ENCODE measurements at regions not wholly inside any gene's neighbourhood (a gene's known extent, or its start where the extent isn't known, plus 50 kb on each side); places are given as distances from the start of the nearest gene placed in this dataset.
"Not testable (repeated sequence)": the region's sequence is repeated elsewhere in the genome, so short reads cannot be mapped to it uniquely, and the experiment has no call there.

DNA sequence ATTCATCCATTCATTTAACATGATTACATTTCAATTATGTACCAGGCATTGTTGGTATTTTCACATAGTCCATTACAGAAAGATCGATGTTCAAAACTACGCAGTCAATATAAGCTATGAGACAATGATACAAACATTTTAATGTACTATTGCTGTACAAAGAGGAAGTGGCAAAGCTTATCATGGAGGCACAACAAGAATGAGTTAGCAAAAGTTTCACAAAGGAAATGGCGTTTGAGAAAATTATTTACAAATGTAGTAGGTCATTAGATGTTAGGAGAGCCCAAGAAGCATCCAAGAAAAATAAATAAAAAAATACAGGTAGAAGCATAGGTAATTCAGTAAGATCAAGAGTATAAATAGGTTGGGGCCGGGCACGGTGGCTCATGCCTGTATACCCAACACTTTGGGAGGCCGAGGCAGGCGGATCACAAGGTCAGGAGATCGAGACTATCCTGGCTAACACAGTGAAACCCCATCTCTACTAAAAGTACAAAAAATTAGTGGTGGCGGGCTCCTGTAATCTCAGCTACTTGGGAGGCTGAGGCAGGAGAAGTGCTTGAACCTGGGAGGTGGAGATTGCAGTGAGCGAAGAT lies 1730.8 kb upstream of the CELF4 start:
- DNase-seq, result no peak

GRCh38 chr18:39276764-39277163 lies 1711.2 kb upstream of the CELF4 start:
- no peak for DNase-seq

DNA sequence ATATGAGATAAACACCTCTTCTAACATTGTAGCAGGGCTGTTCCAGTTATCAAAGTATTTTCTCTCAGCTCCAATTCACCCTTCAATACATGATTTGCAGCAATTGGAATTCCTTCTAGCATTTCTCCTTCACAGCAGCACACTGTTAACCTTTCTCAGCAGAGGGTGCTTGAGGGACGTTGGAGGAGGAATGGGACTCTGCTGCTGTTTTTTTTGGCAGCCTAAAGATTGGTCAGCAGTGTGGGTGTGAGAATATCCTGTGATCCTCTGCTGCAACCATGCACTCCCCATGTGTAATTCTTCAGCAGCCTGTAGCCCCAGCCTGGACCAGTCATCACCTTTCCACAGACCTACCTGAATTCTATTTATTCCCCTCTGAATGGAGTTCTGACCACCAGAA lies 1708.9 kb upstream of the CELF4 start:
- no peak for DNase-seq

DNA sequence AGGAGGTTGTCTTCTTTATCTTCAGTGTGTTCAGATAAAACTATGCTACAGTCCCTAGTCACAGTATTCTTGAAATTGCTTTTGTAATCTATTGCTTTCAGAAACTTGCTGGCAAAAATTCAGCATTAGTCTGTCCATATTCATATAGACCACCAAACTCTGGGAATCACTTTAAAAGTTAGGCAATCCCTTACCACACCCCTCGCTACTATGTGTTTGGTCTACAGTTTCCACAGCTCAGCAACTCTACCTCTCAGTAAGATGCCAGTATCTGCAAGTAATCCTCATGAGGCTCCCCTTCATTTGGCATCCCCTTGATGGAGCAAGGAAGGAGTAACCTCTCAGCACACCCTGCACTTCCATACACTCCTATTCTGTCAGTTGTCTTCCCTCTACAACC lies 1706.6 kb upstream of the CELF4 start:
- DNase-seq, result no peak

DNA sequence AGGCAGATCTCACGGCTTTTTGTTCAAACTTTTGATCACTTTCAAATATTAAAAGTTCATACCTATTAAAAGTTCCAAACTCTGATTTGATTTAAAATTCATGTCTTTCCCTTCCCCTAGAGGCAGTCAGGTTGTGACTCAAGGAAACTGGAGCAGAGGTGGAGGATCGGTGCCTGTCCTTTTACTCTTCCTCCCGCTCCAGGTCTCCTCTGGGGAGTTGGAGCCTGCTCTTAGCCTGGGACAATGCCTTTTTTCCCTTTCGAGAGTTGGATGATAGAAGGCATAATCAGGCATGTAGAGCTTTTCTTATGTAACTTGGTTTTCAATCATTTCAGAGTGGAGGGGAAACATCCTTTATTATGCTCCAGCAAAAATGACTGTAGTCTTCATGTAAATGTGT lies 1706.1 kb upstream of the CELF4 start:
- no peak for DNase-seq

GRCh38 chr18:39260565-39260964 lies 1695.0 kb upstream of the CELF4 start:
- no peak for DNase-seq

DNA sequence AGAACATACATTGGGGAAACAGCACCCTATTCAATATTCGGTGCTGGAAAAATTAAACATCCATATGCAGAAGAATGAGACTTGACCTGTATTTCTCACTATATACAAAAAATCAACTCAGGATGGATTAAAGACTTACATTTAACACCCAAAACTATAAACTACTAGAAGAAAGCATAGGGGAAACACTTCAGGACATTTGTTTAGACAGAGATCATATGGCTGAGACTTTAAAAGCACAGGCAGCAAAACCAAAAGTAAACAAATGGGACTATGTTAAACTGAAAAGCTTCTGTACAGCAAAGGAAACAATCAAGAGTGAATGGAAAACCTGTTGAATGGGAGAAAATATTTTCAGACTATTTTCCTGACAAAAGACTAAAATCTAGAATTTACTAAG lies 1694.1 kb upstream of the CELF4 start:
- no peak for DNase-seq

DNA sequence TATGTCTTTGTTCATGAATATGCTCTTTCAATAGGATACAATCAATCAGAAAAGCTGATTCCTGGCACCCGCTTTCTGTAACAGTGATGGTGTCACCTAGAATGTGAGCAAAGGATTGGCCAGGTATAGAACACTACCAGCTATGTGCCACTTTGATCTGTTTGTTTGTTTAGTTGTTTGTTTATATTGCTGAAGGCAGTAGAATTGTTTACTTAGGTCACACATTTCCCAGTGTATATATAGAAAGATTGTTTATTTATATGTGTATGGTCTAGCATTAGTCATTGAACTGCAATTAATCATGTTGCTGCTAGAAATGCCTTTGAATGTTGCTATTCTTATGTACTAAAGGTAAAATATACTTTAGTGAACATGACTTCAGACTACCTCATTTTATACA lies 1678.6 kb upstream of the CELF4 start:
- no peak for DNase-seq

DNA sequence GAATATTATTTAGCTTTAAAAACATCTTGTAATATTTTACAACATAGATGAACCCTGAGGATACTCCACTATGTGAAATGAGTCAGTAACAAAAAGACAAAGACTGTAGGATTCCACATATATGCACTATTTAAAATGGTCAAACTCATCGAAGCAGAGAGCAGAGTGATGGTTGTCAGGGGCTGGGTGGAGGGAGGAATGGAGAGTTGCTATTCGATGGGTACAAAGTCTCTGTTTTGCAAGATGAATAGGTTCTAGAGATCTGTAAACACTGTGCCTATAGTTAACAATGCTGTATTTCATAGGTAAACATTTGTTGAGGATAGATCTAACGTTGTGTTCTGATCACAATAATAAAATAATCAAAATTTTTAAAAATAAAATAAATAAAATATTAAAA lies 1675.9 kb upstream of the CELF4 start:
- no peak for DNase-seq

- no peak for DNase-seq
Observed at GRCh38 chr18:39238981-39239660, 1673.5 kb upstream of the CELF4 start.

DNA sequence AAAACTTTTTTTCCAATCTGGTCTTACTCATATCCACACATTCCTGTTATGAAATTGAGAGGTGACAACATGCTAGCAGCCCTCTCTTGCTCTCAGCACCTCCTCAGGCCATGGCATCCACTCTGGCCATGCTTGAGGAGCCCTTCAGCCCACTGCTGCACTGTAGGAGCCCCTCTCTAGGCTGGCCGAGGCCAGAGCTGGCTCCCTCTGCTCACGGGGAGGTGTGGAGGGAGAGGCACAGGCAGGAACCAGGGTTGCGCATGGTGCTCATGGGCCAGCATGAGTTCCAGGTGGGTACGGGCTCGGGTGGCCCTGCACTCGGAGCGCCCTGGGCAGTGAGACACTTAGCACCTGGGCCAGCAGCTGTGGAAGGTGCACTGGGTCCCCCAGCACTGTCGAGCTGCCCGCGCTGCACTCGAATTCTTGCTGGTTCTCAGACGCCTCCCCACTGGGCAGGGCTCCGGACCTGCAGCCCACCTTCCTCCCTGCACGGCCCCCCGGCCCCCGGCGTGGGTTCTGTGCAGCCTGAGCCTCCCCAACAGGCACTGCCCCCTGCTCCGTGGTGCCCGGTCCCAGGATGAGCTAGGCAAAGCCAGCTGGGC lies 1669.6 kb upstream of the CELF4 start:
- no peak for DNase-seq

DNA sequence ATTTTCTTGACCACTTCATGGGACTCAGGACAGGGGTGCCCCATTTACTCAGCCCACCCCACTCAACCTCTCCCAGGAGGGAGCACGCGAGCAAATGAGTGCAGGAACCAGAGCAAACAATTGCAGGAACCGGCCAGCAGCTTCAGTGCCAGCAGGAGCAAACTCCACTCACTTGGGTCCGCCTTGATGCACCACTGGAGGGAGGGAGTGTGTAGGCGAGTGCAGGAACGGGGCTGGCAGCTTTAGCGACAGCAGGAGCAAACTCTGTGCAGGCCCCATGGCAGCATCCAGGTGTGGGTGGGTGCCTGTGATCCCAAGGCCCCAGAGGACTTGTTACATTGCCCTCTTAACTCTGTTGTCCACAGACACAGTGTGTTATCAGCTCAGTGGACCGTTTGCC lies 1667.3 kb upstream of the CELF4 start:
- DNase-seq, result no peak

DNA sequence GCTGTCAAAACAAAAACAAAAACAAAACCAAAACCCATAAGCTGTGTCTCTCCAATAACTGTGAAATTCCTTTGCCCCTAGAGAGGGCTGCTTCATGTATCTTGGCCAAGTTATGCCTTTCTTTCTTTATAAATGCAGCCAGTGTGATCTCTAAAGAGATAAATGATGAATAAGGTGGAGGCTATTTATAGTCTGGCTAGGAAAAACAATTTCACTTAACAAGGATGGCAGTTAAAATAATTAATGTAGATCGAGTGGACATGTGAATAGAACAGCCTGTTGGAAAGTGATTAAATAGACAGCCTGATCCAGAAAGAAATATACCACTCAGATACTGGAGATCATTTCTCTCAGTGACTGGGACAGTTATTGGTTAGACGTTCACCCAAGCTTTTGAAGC lies 1666.9 kb upstream of the CELF4 start:
- no peak for DNase-seq

- no peak for DNase-seq
Observed at GRCh38 chr18:39230086-39230803, 1664.6 kb upstream of the CELF4 start.

DNA sequence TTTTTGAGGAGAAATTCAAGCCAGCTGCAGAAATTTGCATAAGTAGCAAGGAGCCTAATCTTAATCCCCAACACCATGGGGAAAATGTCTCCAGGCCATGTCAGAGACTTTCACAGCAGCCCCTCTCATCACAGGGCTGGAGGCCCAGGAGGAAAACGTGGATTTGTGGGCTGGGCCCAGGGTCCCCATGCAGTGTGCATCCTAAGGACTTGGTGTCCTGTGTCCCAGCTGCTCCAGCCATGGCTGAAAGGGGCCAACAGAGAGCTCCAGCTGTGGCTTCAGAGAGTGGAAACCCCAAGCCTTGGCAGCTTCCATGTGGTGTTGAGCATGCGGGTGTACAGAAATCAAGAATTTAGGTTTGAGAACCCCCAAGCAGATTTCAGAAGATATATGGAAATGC lies 1662.2 kb upstream of the CELF4 start:
- not testable (repeated sequence) for DNase-seq

- no peak for DNase-seq
Observed at GRCh38 chr18:39225373-39225772, 1659.8 kb upstream of the CELF4 start.

- no peak for DNase-seq
Observed at GRCh38 chr18:39223283-39223682, 1657.7 kb upstream of the CELF4 start.

- no peak for DNase-seq
Observed at GRCh38 chr18:39215920-39216319, 1650.3 kb upstream of the CELF4 start.

DNA sequence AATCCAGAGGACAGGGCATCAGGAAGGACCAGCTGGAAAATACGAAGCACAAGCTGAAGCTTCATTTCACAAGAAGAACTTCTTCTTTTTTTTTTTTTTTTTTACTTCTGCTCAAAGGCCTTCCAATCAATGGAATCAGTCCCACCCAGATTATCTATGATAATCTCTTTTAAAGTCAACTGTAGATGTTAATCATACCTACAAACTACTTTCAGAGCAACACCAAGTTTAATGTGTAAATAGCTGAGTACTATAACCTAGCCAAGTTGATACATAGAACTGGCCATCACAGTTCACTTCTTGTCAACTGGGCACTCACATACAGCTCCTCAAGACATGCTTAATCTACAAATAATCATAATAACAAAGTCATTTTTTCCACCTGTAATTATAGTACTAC lies 1645.9 kb upstream of the CELF4 start:
- no peak for DNase-seq

DNA sequence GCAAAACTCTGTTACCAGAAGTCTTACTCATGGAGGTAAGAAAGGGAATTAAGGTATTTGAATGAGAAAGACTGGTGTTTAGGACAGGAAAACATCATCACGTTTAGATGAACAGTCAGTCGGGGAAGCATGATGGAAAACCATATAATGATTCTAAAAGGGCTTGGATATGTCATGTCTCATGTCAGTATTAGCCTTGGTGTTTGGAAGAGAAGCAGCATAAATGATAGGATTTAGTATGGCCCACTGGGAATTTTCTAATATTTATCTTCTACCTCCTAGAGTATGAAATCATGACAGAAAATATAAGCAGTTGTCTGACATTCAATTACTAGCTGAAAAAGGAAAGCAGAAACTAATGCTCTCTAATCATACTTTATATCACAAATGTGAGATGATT lies 1643.6 kb upstream of the CELF4 start:
- DNase-seq, result no peak

GRCh38 chr18:39208729-39209128 lies 1643.1 kb upstream of the CELF4 start:
- DNase-seq, result no peak

DNA sequence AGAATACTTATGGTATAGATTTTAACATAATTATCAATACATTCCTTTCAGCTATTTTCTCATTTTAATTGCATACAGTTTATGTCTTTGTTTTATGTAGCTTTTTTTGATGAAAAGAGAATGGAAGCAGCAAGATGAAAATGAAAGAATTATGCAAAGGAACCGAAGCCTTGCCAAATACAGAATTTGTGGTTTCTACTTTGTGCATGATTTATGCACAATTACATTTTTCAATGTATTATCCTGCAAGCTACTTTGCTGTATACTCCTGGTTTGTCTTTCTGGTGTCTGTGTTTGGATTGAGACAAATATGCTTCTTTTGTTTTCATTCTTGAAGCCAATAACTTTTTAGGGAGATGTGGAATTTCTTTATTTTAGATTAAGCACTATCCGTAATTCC lies 1642.6 kb upstream of the CELF4 start:
- DNase-seq, result no peak

- DNase-seq, result not testable (repeated sequence)
Observed at GRCh38 chr18:39206398-39207103, 1641.0 kb upstream of the CELF4 start.

Measured in NCI-H1048 (cell line).